HG03280 (cell line): ENCODE measurements at regions not wholly inside any gene's neighbourhood (a gene's known extent, or its start where the extent isn't known, plus 50 kb on each side); places are given as distances from the start of the nearest gene placed in this dataset.

Source experiments
- ATAC-seq: cut with Tn5 transposase; IDR thresholded peaks from one replicate; pipeline ENCODE4 v1.9.1; 2021; ENCODE audit warnings: mild to moderate bottlenecking, moderate library complexity; ENCODE audit not compliant: unreplicated experiment

- no peak for ATAC-seq
These were observed 100.6 kb upstream of the IER5L start for GRCh38 chr9:129278391-129279237.

- no peak for ATAC-seq
These were observed 98.6 kb upstream of the IER5L start for GRCh38 chr9:129276486-129277230.

- ATAC-seq: no peak
These were observed 97.7 kb upstream of the IER5L start for GRCh38 chr9:129275626-129276247.

- no peak for ATAC-seq
These were observed 96.1 kb upstream of the IER5L start for GRCh38 chr9:129273941-129274684.

- no peak for ATAC-seq
These were observed 95.3 kb upstream of the IER5L start for GRCh38 chr9:129273136-129273895.

GRCh38 chr9:129272348-129273025 is 94.4 kb upstream of the IER5L start:
- no peak for ATAC-seq

- peak; percentile 41 for ATAC-seq
These were observed 92.9 kb upstream of the IER5L start for GRCh38 chr9:129270903-129271431.

- ATAC-seq: peak; percentile 75
These were observed 92.1 kb upstream of the IER5L start for GRCh38 chr9:129270205-129270604.

- ATAC-seq: no peak
These were observed 89.1 kb upstream of the IER5L start for GRCh38 chr9:129267141-129267540.

- ATAC-seq: no peak
These were observed 88.5 kb upstream of the IER5L start for GRCh38 chr9:129266536-129266935.

- ATAC-seq: no peak
These were observed 86.3 kb upstream of the IER5L start for GRCh38 chr9:129264388-129264787.

GRCh38 chr9:129263836-129264235 is 85.8 kb upstream of the IER5L start:
- ATAC-seq: no peak

- ATAC-seq: no peak
These were observed 84.2 kb upstream of the IER5L start for GRCh38 chr9:129262261-129262660.

GRCh38 chr9:129259375-129259774 is 81.3 kb upstream of the IER5L start:
- ATAC-seq: no peak

GRCh38 chr9:129258823-129259301 is 80.8 kb upstream of the IER5L start:
- ATAC-seq: no peak

- ATAC-seq: no peak
These were observed 80.2 kb upstream of the IER5L start for GRCh38 chr9:129258124-129258822.

- no peak for ATAC-seq
These were observed 79.1 kb upstream of the IER5L start for GRCh38 chr9:129256959-129257713.
